HL-60 (cell line): ENCODE measurements at regions not wholly inside any gene's neighbourhood (a gene's known extent, or its start where the extent isn't known, plus 50 kb on each side); places are given as distances from the start of the nearest gene placed in this dataset.

ENCODE experiments used
- CTCF ChIP-seq: IDR thresholded peaks from one replicate; pipeline ENCODE4 v1.5.1; 2011; ENCODE audit warnings: low read length, control low read depth, inconsistent platforms; ENCODE audit not compliant: insufficient read depth
- GABPA ChIP-seq: IDR thresholded peaks from 2 replicates; pipeline ENCODE4 v1.6.1; 2012; ENCODE audit warnings: low read depth
- POLR2AphosphoS5 ChIP-seq: IDR thresholded peaks from 2 replicates; pipeline ENCODE4 v1.6.1; 2012; ENCODE audit warnings: low read depth
- REST ChIP-seq: IDR thresholded peaks from 2 replicates; pipeline ENCODE4 v1.6.1; 2012; ENCODE audit warnings: low read depth; ENCODE audit not compliant: insufficient replicate concordance
- SPI1 ChIP-seq: IDR thresholded peaks from 2 replicates; pipeline ENCODE4 v1.6.1; 2012; ENCODE audit warnings: low read depth, mild to moderate bottlenecking, borderline replicate concordance

GRCh38 chr3:22063500-22063899 lies 312.5 kb upstream of the ZNF385D start:
- TF ChIP-seq CTCF (no peak), POLR2AphosphoS5 (no peak), REST (no peak), SPI1 (no peak), GABPA (no peak)
